ENCODE measurements at regions not wholly inside any gene's neighbourhood (a gene's known extent, or its start where the extent isn't known, plus 50 kb on each side); places are given as distances from the start of the nearest gene placed in this dataset.
A peak's percentile ranks its signal among the peaks of the same experiment; 100 is the strongest.

DNA sequence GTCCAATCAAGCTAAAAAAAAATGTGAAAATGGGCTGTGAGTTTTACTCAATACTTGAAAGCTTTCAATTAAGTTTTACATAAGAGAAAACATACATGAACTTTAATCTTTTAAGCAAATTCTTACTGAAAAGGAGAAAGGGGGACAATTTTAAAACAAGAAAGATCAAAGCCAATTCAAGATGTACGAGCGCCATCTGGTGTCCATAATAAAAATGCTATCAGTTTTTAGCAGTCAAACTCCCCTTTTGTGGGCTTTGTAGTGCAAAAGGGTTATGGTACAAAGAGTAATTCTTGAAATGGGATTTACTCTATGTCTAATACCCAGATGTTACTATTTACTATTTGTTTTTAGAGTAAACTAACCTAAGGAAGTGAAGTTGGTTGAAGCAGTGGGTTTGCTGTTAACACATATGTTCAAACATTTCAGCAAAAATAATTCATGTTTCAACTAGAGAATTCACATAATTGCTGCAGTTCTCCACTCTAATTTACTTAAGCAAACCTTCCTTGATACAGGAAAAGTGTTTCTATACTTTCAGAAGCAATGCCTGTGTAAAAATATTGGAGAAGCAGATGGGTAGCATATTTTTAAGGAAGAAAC is 228.2 kb upstream of the TYRP1 start:
- Histone ChIP-seq H3K27me3 (no peaks in the 10 kb centered on the region), H3K4me1 (no peaks in the 10 kb centered on the region), H3K4me3 (no peak overlapping the region), H3K9me3 (no peaks in the 10 kb centered on the region), H3K27ac (no peak overlapping the region), H3K36me3 (no peaks in the 10 kb centered on the region)
- WGBS, 2 donors (ENCODE audit: low coverage in 1 of 2), result 4% methylated on average over 2 of the region's 2 CpGs
- no peak for ATAC-seq
- no peak for TF ChIP-seq POLR2A (IDR thresholded peaks at IDR 0.05)
- TF ChIP-seq, protein P1, sequence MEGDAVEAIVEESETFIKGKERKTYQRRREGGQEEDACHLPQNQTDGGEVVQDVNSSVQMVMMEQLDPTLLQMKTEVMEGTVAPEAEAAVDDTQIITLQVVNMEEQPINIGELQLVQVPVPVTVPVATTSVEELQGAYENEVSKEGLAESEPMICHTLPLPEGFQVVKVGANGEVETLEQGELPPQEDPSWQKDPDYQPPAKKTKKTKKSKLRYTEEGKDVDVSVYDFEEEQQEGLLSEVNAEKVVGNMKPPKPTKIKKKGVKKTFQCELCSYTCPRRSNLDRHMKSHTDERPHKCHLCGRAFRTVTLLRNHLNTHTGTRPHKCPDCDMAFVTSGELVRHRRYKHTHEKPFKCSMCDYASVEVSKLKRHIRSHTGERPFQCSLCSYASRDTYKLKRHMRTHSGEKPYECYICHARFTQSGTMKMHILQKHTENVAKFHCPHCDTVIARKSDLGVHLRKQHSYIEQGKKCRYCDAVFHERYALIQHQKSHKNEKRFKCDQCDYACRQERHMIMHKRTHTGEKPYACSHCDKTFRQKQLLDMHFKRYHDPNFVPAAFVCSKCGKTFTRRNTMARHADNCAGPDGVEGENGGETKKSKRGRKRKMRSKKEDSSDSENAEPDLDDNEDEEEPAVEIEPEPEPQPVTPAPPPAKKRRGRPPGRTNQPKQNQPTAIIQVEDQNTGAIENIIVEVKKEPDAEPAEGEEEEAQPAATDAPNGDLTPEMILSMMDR (IDR thresholded peaks at IDR 0.05), result peak; percentile 31 to 57 (median 34)

DNA sequence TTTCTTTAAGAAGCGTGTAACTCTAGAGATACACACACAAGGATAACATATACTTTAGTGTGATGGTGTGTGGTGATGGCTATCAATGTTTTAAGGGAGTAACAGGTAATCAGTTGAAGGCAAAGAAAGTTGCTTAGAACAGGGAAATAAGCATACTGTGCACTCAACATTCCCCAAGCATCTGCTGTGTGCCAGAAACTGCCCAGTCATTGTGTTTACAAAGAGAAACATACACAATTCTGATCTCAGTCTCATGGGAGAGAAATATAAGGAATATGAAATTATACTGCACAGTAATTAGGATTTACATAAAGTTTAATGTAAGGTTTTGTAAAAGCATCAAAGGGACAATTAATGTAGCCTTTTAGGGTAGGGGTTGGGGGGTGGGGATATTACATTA is 224.1 kb upstream of the TYRP1 start:
- no peaks in the 10 kb centered on the region for H3K27me3 ChIP-seq
- 89 to 100% methylated on average over 1 of the region's 1 CpG for WGBS, 2 donors (ENCODE audit: low coverage in 1 of 2)
- H3K36me3 ChIP-seq, result no peaks in the 10 kb centered on the region
- no peak for ATAC-seq
- no peak for TF ChIP-seq POLR2A (IDR thresholded peaks at IDR 0.05)
- TF ChIP-seq EP300 (IDR thresholded peaks at IDR 0.05), result no peak
- TF ChIP-seq, protein P1 (IDR thresholded peaks at IDR 0.05), result no peak
- TF ChIP-seq POLR2AphosphoS5 (IDR thresholded peaks at IDR 0.05), result no peak
- no peaks in the 10 kb centered on the region for H3K4me1 ChIP-seq
- H3K4me3 ChIP-seq, result no peak overlapping the region
- H3K27ac ChIP-seq, result no peak overlapping the region
- no peaks in the 10 kb centered on the region for H3K9me3 ChIP-seq

DNA sequence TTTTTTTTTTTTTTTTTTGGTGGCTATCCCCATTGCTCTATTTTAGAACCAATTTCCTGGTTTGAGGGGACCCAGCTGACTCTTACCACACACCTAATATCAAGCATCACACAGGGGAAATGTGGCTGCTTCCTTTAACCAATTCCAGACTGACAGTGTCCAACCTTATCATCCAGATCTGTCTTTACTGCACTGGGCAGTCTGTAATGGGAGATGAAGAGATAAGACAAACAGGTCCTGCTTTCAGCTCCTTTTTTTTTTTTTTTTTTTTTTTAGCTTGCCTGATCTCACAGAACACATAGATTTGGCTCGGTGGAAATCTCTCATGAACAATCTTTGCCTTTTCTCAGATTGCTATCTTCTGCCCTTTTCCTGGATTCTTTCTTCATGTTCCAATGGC is 198.8 kb upstream of the TYRP1 start:
- 86% methylated on average over 1 of the region's 1 CpG; no CpG with 5 or more reads in 1 of the 2 donors for WGBS, 2 donors (ENCODE audit: low coverage in 1 of 2)
- TF ChIP-seq, protein P1 (IDR thresholded peaks at IDR 0.05), result no peak
- TF ChIP-seq POLR2A (IDR thresholded peaks at IDR 0.05), result no peak
- TF ChIP-seq POLR2AphosphoS5 (IDR thresholded peaks at IDR 0.05), result no peak
- TF ChIP-seq EP300 (IDR thresholded peaks at IDR 0.05), result no peak
- no peak for ATAC-seq

DNA sequence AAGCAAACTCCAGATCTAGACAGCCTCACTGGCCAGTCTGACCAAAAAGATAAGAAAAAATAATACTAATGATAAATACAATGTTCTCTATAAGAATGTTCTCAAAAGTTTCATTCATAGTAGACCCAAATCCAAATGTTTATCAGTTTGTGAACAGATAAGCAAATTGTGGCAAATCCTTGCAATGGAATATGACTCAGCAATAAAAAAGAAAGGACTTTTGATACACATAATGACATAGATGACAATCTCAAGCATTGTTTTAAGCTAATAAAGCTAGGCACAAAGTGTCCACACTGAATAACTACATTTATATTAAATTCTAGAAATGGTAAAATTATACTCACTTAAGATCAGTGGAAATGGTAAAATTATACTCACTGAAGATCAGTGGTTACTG is 195.4 kb upstream of the TYRP1 start:
- no peaks in the 10 kb centered on the region for H3K9me3 ChIP-seq
- no peak for ATAC-seq
- H3K4me1 ChIP-seq, result no peaks in the 10 kb centered on the region
- no peaks in the 10 kb centered on the region for H3K27me3 ChIP-seq
- H3K27ac ChIP-seq, result no peak overlapping the region
- no peak overlapping the region for H3K4me3 ChIP-seq
- H3K36me3 ChIP-seq, result no peaks in the 10 kb centered on the region
- no peak for TF ChIP-seq EP300 (IDR thresholded peaks at IDR 0.05)
- no peak for TF ChIP-seq POLR2A (IDR thresholded peaks at IDR 0.05)
- TF ChIP-seq, protein P1 (IDR thresholded peaks at IDR 0.05), result no peak
- TF ChIP-seq POLR2AphosphoS5 (IDR thresholded peaks at IDR 0.05), result no peak

More for the DNA sequence above, 198.8 kb upstream of the TYRP1 start:
- Histone ChIP-seq H3K4me1 (no peaks in the 10 kb centered on the region), H3K36me3 (no peaks in the 10 kb centered on the region), H3K9me3 (no peaks in the 10 kb centered on the region), H3K4me3 (no peak overlapping the region), H3K27me3 (no peaks in the 10 kb centered on the region), H3K27ac (no peak overlapping the region)

DNA sequence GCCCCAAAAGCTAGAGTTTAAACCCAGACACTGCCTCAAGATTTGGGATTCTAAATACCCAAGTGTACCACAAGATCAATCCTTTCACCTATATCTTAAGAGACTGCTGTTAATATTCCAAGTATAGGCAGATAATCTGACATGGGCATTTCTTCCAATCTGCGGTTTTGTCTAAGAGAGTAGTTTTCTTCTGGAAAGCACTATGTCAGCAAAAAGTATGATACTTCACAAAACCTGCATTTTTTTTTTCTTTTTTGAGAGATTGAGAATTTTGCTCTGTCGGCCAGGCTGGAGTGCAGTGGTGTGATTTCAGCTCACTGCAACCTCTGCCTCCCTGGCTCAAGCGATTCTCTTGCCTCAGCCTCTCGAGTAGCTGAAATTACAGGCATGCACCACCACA is 190.7 kb upstream of the TYRP1 start:
- no peak for ATAC-seq
- TF ChIP-seq POLR2A (IDR thresholded peaks at IDR 0.05), result no peak
- peaks cover 0 to 5% (median 0%) of the 10 kb centered on the region in 3 donors for H3K4me1 ChIP-seq
- H3K27ac ChIP-seq, result no peak overlapping the region
- no peak overlapping the region for H3K4me3 ChIP-seq
- 80 to 85% methylated on average over 4 of the region's 4 CpGs for WGBS, 2 donors (ENCODE audit: low coverage in 1 of 2)
- H3K36me3 ChIP-seq, result no peaks in the 10 kb centered on the region
- H3K27me3 ChIP-seq, result no peaks in the 10 kb centered on the region
- H3K9me3 ChIP-seq, result no peaks in the 10 kb centered on the region

All from gastroesophageal sphincter (tissue), 4 donors.